Esophagus (tissue), 2 donors: ENCODE measurements at regions not wholly inside any gene's neighbourhood (a gene's known extent, or its start where the extent isn't known, plus 50 kb on each side); places are given as distances from the start of the nearest gene placed in this dataset.

Experiments used
- H3K27ac ChIP-seq, 2 donors: one replicate each; pipeline ENCODE4 v1.5.1; 2013; ENCODE audit warnings: low read depth in 2 of 2, mild to moderate bottlenecking in 2 of 2, inconsistent platforms in 1 of 2, low read length in 1 of 2, moderate library complexity in 1 of 2
- H3K27me3 ChIP-seq, 2 donors: one replicate each; pipeline ENCODE4 v1.6.1; 2013; ENCODE audit warnings: low read length in 2 of 2, control low read depth in 1 of 2, mild to moderate bottlenecking in 1 of 2; ENCODE audit not compliant: insufficient read depth in 2 of 2, control insufficient read depth in 1 of 2
- H3K36me3 ChIP-seq, 2 donors: one replicate each; pipeline ENCODE4 v1.6.1; 2013; ENCODE audit warnings: low read length in 1 of 2; ENCODE audit not compliant: control insufficient read depth in 2 of 2, insufficient read depth in 2 of 2
- H3K4me1 ChIP-seq, 2 donors: one replicate each; pipeline ENCODE4 v1.6.1; 2013; ENCODE audit warnings: low read length in 1 of 2; ENCODE audit not compliant: control insufficient read depth in 2 of 2, insufficient read depth in 2 of 2
- H3K4me3 ChIP-seq, 2 donors: one replicate each; pipeline ENCODE4 v1.5.1; 2013; ENCODE audit warnings: low read length in 2 of 2, mild to moderate bottlenecking in 2 of 2, low read depth in 1 of 2, moderate library complexity in 1 of 2
- H3K9me3 ChIP-seq, 2 donors: one replicate each; pipeline ENCODE4 v1.6.1; 2013; ENCODE audit warnings: mild to moderate bottlenecking in 2 of 2, low read depth in 1 of 2, low read length in 1 of 2, moderate library complexity in 1 of 2; ENCODE audit not compliant: control insufficient read depth in 2 of 2, insufficient read depth in 1 of 2
- WGBS, 2 donors: extraction: QIAGEN DNeasy Blood & Tissue Kit; methylation state at CpG; one replicate each; pipeline ENCODE4 v1.1.7; 2013; 5-methylcytosine and 5-hydroxymethylcytosine counted together
- donor health status: healthy with polysubstance abuse.
- donor health status: Bipolar disorder and iron deficiency.

DNA sequence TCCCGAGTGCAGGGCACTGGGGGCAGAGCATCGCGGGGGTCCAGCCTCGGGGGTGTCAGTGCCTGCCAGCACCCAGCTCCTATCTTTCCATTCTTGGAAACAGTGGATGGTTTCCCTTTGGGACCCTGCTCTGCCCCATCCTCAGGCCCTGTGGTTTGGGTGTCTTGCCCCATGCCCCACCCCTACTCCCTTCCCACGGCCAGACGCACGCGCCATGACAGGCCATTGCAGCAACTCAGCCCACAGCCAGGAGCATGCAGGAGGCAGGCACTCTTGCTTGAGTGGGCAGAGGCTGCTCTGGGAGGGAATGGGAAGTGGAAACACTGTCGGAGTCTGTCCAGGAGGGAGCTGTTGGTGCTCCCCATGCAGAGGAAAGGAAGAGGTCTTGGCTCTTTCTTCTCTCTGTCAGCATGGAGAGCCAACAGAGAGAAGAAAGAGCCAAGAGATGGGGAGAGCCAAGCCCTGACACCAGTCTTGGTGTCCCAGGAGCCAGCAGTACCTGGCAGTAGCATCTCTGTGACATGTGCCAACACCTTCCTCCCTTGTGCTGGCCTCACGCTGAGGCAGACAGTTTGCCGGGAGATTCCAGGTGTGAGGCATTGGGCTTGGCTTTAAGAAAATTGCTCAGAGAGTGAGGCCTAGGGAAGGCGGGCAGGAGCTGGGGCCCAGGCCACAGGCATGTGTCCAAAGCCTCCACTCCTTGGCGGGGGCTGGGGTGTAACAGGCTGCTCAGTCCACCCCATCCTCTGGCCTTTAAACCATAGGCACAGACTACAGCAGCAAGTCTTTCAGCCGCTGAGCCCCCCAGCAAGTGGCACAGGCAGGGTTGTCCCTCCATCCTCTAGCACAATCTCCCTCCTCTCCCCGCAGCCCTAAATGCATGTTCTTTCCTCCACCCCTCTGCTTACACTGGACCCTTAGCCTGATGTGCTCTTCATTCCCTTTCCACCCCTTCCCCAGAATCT is 86.7 kb upstream of the UQCRFS1 start:
- H3K27ac ChIP-seq, result no peak overlapping the region
- no peak overlapping the region for H3K4me3 ChIP-seq
- 66 to 72% methylated on average over 15 of the region's 15 CpGs for WGBS, 2 donors
- H3K36me3 ChIP-seq, result no peaks in the 10 kb centered on the region
- no peaks in the 10 kb centered on the region for H3K27me3 ChIP-seq
- no peaks in the 10 kb centered on the region for H3K4me1 ChIP-seq
- H3K9me3 ChIP-seq, result no peaks in the 10 kb centered on the region

DNA sequence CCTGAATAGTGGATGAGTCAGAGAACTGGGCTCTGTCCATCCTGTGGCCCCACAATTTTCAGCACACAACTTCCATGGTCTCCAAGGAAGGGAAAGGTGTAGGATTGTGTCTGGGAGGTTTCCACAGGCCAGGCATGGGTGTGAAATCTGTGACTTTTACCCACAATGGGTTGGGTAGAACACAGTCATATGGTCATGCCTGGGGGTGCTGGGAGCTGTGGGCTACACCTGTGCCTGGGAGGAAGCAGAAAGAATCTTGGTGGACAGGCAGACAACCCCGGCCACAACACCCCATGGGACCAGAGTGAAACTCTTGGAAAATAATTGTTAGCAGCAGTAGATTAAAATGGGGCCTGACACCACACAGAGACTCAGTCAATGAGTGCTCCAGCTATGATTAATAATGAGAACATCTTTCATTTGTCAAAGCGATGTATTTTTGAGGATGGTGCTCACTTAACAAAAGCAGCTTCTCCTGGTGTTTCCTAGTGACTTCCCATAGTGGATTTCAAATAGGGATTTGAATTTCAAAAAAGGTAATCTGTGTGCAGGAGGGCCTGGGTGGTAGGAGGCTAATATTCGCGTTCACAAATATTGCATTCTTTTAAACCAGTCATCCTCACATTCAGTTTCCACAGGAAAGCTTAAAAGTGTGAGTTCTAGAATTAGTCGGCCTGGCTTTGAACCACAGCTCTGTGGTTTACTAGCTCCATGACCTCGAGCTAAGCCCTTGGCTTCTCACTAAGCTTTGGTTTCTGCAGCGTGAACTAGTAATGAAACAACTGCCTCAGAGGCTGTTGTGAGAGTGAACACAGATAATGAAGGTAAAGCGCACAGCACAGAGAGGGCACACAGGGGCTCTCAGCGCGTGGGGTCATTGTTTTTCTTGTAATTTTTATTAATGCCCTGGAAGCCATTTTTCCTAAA is 89.3 kb upstream of the UQCRFS1 start:
- no peaks in the 10 kb centered on the region for H3K36me3 ChIP-seq
- H3K9me3 ChIP-seq, result no peaks in the 10 kb centered on the region
- no peak overlapping the region for H3K27ac ChIP-seq
- H3K4me1 ChIP-seq, result no peaks in the 10 kb centered on the region
- 76% methylated on average over 10 of the region's 10 CpGs for WGBS, 2 donors
- no peak overlapping the region for H3K4me3 ChIP-seq
- H3K27me3 ChIP-seq, result no peaks in the 10 kb centered on the region

DNA sequence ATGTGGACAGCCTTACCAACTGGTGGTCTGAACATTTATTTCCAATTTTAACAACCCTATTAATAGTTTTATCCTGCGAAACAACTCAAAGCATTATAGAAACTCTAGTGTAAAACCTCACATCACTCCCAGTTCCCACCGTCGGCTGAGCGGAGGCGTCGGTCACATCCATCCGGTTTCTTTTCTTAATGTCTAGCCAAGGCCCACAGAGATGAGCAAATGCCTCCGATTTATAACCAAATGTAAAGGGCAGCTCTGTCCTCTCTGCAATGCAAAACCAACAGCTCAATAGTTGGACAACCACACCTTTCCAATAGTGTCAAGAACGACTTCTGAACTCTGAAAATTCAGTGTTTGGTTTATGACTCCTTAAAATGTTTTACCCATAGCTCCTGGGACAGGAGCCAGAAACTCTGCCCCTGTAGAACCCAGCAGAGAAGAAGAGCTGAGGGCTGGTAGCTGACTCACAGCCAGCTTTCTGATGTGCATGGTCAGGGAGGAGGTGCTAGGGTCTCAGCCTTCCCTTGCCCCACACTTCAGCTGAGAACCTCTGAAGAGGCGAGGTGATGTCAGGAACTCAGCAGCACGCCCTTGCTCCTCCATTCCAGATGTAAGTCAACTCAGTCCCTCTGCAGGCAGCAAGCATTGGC is 90.2 kb upstream of the UQCRFS1 start:
- Histone ChIP-seq H3K27ac (no peak overlapping the region), H3K4me1 (no peaks in the 10 kb centered on the region), H3K9me3 (no peaks in the 10 kb centered on the region), H3K27me3 (no peaks in the 10 kb centered on the region), H3K4me3 (no peak overlapping the region), H3K36me3 (no peaks in the 10 kb centered on the region)
- 69 to 82% methylated on average over 11 of the region's 11 CpGs for WGBS, 2 donors

DNA sequence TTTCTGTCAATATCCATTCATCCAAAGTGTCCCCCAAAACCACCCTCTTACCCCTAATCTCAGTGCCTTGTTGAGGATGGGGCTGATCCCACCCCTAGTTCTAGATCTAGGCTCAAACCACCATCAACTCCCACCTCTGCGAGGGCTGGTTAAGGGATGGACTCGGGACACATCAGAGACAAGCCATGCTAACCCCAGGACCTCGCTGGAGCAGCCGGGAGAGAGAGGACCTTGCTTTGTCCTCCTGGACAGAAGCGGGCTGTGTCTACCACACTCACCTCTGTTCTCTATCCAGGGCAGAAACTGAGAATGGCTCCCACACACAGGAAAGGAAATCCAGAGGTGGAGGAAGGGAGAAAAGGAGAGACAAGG is 90.8 kb upstream of the UQCRFS1 start:
- Histone ChIP-seq H3K4me3 (no peak overlapping the region), H3K36me3 (no peaks in the 10 kb centered on the region), H3K27ac (no peak overlapping the region), H3K9me3 (no peaks in the 10 kb centered on the region), H3K27me3 (no peaks in the 10 kb centered on the region), H3K4me1 (no peaks in the 10 kb centered on the region)
- WGBS, 2 donors, result 80 to 88% methylated on average over 5 of the region's 5 CpGs

DNA sequence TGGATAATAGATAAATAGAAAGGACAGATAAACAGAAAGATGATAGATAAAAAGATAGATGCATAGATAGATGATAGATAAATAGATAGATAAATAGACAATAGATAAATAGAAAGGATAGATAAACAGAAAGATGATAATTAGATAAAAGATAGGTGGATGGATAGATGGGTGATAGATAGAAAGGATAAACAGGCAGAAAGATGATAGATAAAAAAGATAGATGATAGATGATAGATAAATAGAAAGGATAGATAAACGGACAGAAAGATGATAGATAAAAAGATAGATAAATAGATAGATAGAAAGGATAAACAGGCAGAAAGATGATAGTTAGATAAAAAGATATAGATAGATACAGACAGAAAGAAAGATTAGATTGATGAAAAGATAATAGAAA is 92.3 kb upstream of the UQCRFS1 start:
- Histone ChIP-seq H3K27me3 (no peaks in the 10 kb centered on the region), H3K4me3 (no peak overlapping the region), H3K9me3 (no peaks in the 10 kb centered on the region), H3K27ac (no peak overlapping the region), H3K36me3 (no peaks in the 10 kb centered on the region), H3K4me1 (no peaks in the 10 kb centered on the region)
- WGBS, 2 donors, result 64 to 65% methylated on average over 1 of the region's 1 CpG

DNA sequence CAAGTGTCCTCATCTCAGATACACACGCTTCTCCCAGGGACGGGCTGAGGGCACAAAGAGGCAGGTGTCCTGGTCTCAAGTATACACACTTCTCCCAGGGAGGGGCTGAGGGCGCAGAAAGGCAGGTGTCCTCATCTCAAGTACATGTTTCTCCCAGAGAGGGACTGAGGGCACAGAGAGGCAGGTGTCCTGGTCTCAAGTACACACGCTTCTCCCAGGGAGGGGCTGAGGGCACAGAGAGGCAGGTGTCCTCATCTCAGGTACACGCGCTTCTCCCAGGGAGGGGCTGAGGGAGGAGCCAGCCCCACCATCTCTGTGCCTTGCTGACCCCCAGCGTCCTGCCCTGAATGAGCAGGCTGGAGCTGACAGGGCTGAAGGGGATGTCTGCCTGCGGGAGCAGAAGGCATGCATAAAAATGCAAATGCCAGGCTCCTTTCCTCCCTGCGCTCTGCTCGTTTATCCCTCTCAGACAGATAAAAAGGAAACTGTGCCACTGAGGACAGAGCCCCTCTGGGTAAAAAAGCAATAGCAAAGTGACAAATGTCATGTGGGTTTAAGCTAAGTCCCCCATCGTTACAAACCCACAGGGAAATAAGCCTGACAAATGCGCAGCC is 96.1 kb upstream of the UQCRFS1 start:
- Histone ChIP-seq H3K27ac (no peak overlapping the region), H3K9me3 (no peaks in the 10 kb centered on the region), H3K4me1 (no peaks in the 10 kb centered on the region), H3K36me3 (no peaks in the 10 kb centered on the region), H3K27me3 (no peaks in the 10 kb centered on the region), H3K4me3 (no peak overlapping the region)
- WGBS, 2 donors, result 13 to 18% methylated on average over 12 of the region's 12 CpGs

DNA sequence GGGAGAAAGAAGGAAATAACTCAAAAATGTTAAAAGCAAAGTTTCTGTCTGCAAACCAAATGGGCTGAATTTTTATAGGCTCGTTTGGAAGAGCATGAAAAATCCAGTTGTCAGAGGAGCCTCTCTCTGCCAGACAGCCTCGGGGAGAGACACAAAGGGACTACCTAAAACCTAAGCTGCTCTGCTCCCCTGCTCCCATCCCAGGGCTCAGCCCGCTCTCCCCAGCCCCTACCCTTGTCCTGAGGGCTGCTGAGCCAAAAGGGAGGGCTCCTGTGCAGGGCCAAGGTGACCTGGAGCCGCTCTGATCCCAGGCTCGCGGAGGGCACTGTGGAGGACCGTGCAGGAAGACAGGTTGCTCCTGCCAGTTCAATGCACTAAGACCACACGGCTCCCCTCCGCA is 96.7 kb upstream of the UQCRFS1 start:
- Histone ChIP-seq H3K9me3 (no peaks in the 10 kb centered on the region), H3K36me3 (no peaks in the 10 kb centered on the region), H3K27ac (no peak overlapping the region), H3K4me1 (no peaks in the 10 kb centered on the region), H3K4me3 (no peak overlapping the region), H3K27me3 (no peaks in the 10 kb centered on the region)
- WGBS, 2 donors, result 46 to 51% methylated on average over 9 of the region's 9 CpGs

DNA sequence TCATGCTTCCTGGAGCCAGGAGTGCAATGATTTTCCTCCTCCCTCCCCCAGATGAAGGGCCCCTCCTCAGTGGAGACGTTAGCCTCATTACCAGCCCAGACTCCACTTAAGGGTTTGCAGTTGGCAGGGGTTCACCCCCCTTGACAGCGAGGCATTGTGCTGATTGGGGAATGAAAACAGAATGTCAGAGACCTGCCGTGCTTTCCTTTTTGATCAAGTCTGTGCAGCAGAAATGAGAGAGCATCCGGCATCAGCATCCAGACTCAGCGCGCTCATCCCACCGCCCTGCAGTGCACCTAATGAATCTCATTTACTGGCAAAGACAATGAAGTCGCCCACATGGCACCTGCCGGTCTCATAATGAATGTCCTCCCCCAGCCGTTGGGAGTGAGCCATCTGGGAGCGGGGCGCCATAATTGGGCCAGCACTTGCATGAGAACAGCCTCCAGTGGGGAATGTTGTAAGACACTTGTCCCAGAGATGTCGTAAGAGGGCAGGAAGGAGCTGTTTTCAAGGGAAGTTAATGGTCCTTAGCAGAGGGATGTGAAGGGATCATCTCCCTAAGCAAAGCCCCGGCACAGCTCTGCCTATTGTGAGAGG is 98.3 kb upstream of the UQCRFS1 start:
- Histone ChIP-seq H3K4me1 (no peaks in the 10 kb centered on the region), H3K9me3 (no peaks in the 10 kb centered on the region), H3K27ac (no peak overlapping the region), H3K4me3 (no peak overlapping the region), H3K27me3 (no peaks in the 10 kb centered on the region), H3K36me3 (no peaks in the 10 kb centered on the region)
- WGBS, 2 donors, result 55 to 61% methylated on average over 14 of the region's 14 CpGs
